ENCODE measurements at regions not wholly inside any gene's neighbourhood (a gene's known extent, or its start where the extent isn't known, plus 50 kb on each side); places are given as distances from the start of the nearest gene placed in this dataset.

DNA sequence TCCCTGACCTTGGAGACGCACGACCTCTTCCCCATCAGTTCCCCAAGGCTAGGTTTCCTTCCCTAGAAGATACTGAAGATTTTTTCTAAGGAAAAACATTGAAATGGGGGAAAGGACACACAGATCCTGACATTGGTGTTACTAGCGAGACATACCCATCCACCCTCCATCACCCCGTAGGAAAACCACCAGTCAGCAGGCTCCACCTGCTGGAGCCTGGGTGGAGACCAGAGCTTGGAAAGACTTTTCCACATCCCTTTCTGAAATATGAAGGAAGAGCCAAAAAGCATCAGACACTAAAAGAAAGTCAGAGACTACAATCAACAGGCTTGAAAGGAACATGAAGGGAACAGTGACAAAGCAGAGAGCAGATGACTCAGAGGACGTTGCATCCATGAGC, 638.0 kb downstream of the IRX1 start:
- no peak overlapping the region for H3K4me3 ChIP-seq (ENCODE audit: control insufficient read depth, low read depth, low read length)
- TF ChIP-seq, protein P1, sequence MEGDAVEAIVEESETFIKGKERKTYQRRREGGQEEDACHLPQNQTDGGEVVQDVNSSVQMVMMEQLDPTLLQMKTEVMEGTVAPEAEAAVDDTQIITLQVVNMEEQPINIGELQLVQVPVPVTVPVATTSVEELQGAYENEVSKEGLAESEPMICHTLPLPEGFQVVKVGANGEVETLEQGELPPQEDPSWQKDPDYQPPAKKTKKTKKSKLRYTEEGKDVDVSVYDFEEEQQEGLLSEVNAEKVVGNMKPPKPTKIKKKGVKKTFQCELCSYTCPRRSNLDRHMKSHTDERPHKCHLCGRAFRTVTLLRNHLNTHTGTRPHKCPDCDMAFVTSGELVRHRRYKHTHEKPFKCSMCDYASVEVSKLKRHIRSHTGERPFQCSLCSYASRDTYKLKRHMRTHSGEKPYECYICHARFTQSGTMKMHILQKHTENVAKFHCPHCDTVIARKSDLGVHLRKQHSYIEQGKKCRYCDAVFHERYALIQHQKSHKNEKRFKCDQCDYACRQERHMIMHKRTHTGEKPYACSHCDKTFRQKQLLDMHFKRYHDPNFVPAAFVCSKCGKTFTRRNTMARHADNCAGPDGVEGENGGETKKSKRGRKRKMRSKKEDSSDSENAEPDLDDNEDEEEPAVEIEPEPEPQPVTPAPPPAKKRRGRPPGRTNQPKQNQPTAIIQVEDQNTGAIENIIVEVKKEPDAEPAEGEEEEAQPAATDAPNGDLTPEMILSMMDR (IDR thresholded peaks at IDR 0.05; ENCODE audit: control insufficient read depth, insufficient read depth, low read depth, low read length, missing control alignments), result no peak
- DNase-seq (ENCODE audit: low read depth), result no peak

DNA sequence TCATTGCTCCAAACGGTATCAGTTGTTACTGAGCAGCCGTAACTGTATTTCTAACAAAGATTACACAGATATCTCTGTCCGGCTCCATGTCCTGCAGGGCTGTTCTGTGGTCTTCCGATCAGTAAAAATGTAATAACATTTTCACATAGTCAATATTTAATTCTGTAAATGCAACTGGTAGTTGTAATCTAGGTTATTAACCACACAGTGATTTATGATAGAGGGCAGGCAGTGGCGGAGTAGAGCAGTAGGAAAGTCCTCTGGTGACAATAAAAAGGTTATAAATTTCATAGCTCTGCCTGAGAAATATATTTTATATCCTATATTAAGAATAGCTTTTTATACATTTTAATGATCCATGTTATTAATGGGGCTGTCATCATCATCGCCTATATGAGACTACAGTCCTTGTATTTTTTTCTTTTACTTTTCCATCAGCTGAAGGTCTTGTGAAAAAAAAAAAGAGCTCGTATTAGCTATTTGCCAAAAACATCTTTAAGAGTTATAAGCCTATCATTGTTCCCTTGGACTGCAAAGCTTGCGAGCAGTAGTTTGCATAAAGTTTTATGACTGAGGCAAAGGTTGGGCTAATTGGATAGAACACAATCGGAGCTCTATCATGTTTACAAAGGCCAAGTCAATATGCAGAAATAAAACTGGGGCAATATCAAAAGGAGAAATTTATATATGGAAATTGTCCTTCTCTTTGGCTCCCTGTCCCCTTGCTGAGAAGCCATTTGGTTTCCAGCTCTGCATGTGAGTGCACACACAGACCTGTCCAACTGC, 648.0 kb downstream of the IRX1 start:
- no peak overlapping the region for H3K4me3 ChIP-seq (ENCODE audit: control insufficient read depth, low read depth, low read length)
- DNase-seq (ENCODE audit: low read depth), result no peak

DNA sequence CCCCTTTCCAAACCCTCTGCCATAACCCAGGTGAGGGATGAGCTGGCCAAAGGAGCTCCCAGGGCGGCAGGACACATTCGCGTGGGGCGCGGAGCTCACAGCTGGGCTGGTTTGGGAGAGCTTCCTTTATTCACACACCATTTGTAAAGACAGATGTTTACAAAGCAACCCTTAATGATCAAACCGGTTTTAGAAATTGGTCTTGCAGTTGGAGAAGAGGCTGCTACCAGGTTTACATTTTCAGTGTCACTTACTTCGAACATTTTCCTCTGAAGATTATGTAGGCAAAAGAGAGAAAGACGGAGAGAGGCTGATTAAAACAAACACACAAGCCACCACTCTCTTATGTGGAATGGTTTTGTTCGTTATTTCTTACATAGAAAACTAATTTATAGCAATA, 648.7 kb downstream of the IRX1 start:
- no peak for DNase-seq (ENCODE audit: low read depth)
- TF ChIP-seq, protein P1 (IDR thresholded peaks at IDR 0.05; ENCODE audit: control insufficient read depth, insufficient read depth, low read depth, low read length, missing control alignments), result no peak
- no peak overlapping the region for H3K4me3 ChIP-seq (ENCODE audit: control insufficient read depth, low read depth, low read length)

More for the DNA sequence above, 648.0 kb downstream of the IRX1 start:
- TF ChIP-seq, protein P1 (IDR thresholded peaks at IDR 0.05; ENCODE audit: control insufficient read depth, insufficient read depth, low read depth, low read length, missing control alignments), result no peak

DNA sequence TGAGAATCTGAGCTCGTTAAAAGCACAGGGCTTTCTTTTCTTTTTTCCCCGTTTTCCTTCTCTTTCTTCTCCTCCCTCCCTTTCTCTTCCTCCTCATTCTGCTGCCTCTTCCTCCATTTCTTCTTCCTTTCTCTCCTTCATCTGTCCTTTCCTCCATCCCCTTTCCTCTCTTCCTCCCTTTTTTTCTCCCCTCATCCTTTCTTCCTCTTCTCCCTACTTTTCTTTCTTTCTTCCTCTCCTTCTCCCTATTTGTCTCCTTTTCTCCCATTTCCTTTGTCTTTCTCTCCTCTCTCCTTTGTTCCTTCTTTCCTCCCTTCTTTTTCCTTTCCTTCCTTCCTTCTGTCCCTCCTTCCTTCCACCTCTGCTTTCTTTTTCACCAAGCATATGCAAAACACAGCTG, 649.4 kb downstream of the IRX1 start:
- DNase-seq (ENCODE audit: low read depth), result no peak
- H3K4me3 ChIP-seq (ENCODE audit: control insufficient read depth, low read depth, low read length), result no peak overlapping the region
- TF ChIP-seq, protein P1 (IDR thresholded peaks at IDR 0.05; ENCODE audit: control insufficient read depth, insufficient read depth, low read depth, low read length, missing control alignments), result no peak

DNA sequence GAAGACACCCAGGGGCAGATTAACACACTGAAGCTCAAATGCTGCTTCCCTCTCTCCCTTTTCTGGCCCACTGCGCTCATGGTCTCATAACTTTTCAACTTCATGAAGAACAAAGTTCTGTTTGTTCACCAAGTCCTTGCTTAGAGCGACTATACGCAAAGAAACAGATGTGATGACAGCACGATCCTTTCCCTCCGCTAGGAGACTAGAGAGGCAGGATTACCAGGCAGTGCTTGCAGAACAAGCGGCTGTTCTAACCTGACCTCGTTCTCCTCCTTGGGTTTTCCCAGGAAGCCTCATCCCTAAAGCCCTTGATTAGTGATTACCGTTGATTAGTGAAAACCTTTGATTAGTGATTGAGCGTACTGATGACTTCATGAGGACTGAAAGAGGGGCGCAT, 649.9 kb downstream of the IRX1 start:
- TF ChIP-seq, protein P1 (IDR thresholded peaks at IDR 0.05; ENCODE audit: control insufficient read depth, insufficient read depth, low read depth, low read length, missing control alignments), result no peak
- H3K4me3 ChIP-seq (ENCODE audit: control insufficient read depth, low read depth, low read length), result no peak overlapping the region
- DNase-seq (ENCODE audit: low read depth), result no peak

DNA sequence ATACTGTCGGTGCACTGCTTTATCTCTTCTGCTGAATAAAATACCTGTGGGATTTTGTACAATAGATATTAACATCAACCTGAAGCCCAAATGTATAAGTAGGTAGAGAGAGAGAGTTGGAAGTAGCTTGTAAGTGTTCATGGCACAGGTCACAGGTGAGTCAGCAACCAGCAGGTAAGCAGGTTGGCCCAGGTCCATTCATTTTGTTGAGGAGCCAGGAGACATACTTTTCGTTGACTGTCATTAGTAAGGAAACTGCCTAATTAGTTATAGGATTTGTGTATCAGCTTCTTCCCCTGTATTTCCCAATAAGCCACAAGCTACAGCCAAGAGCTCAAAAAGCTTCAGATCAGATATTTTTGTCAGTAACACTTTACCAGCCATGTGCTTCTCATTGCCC, 650.8 kb downstream of the IRX1 start:
- no peak for DNase-seq (ENCODE audit: low read depth)
- no peak overlapping the region for H3K4me3 ChIP-seq (ENCODE audit: control insufficient read depth, low read depth, low read length)
- TF ChIP-seq, protein P1 (IDR thresholded peaks at IDR 0.05; ENCODE audit: control insufficient read depth, insufficient read depth, low read depth, low read length, missing control alignments), result no peak

Measured in AG09309 (cell line).